A673 (cell line): ENCODE measurements at regions not wholly inside any gene's neighbourhood (a gene's known extent, or its start where the extent isn't known, plus 50 kb on each side); places are given as distances from the start of the nearest gene placed in this dataset.

ENCODE experiments used
- EZH2 ChIP-seq: fragments of 200-600 bp; sonication (generic); IDR thresholded peaks from 2 replicates; pipeline ENCODE4 v1.6.1; 2017; ENCODE audit warnings: borderline replicate concordance, low read depth, mild to moderate bottlenecking, mixed read lengths, antibody characterized with exemption, low read length; ENCODE audit not compliant: poor library complexity, severe bottlenecking
- TF ChIP-seq, protein P1 (sequence below): fragments of 300-800, 200-600 bp; sonication (generic); conservative IDR thresholded peaks from 2 replicates; pipeline ENCODE4 v1.5.1; 2017; ENCODE audit warnings: low read depth, mild to moderate bottlenecking, antibody characterized with exemption, low read length, moderate library complexity, mixed read lengths

DNA sequence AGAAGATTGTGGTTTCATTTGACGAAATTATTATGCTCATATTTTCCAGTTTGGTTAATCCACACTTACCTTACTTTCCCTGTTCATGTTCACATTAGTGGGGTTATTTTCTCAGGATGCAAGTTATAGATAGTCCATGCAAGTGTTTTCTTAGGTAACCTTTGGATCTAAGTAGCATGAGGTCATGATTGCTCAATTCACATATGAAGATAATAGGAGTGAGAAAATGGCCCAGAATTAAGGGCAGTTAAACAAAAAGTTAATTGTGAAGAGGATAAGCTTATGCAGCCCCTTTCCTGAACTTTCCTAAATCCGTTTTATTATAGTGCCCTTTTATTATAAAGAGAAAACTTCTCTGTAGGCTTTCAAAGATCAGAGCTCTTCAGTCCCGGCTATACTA, 83.4 kb downstream of the CD200R1L start:
- TF ChIP-seq, protein P1, sequence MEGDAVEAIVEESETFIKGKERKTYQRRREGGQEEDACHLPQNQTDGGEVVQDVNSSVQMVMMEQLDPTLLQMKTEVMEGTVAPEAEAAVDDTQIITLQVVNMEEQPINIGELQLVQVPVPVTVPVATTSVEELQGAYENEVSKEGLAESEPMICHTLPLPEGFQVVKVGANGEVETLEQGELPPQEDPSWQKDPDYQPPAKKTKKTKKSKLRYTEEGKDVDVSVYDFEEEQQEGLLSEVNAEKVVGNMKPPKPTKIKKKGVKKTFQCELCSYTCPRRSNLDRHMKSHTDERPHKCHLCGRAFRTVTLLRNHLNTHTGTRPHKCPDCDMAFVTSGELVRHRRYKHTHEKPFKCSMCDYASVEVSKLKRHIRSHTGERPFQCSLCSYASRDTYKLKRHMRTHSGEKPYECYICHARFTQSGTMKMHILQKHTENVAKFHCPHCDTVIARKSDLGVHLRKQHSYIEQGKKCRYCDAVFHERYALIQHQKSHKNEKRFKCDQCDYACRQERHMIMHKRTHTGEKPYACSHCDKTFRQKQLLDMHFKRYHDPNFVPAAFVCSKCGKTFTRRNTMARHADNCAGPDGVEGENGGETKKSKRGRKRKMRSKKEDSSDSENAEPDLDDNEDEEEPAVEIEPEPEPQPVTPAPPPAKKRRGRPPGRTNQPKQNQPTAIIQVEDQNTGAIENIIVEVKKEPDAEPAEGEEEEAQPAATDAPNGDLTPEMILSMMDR, result no peak
- TF ChIP-seq EZH2, result no peak
